Mucosa of rectum (tissue), 2 donors: ENCODE measurements at regions not wholly inside any gene's neighbourhood (a gene's known extent, or its start where the extent isn't known, plus 50 kb on each side); places are given as distances from the start of the nearest gene placed in this dataset.

Experiments used
- H3K27ac ChIP-seq, 2 donors: one replicate each; pipeline ENCODE4 v1.7.0; 2013; ENCODE audit warnings: inconsistent platforms in 2 of 2, low read depth in 2 of 2, low read length in 2 of 2
- H3K27me3 ChIP-seq, 2 donors: one replicate each; pipeline ENCODE4 v1.7.0; 2013; ENCODE audit warnings: low read length in 2 of 2; ENCODE audit not compliant: control insufficient read depth in 2 of 2, insufficient read depth in 2 of 2
- H3K36me3 ChIP-seq, 2 donors: one replicate each; pipeline ENCODE4 v1.7.0; 2013; ENCODE audit warnings: low read length in 2 of 2; ENCODE audit not compliant: control insufficient read depth in 2 of 2, insufficient read depth in 2 of 2
- H3K4me1 ChIP-seq, 2 donors: one replicate each; pipeline ENCODE4 v1.7.0; 2013; ENCODE audit warnings: low read length in 2 of 2, mild to moderate bottlenecking in 1 of 2; ENCODE audit not compliant: control insufficient read depth in 2 of 2, insufficient read depth in 2 of 2
- H3K4me3 ChIP-seq, 2 donors: one replicate each; pipeline ENCODE4 v1.7.0; 2013; ENCODE audit warnings: low read length in 2 of 2
- H3K9ac ChIP-seq, 2 donors: one replicate each; pipeline ENCODE4 v1.7.0; 2013; ENCODE audit warnings: low read length in 2 of 2, low read depth in 1 of 2, mild to moderate bottlenecking in 1 of 2
- H3K9me3 ChIP-seq, 2 donors: one replicate each; pipeline ENCODE4 v1.7.0; 2013; ENCODE audit warnings: low read length in 2 of 2; ENCODE audit not compliant: control insufficient read depth in 2 of 2
- donor health status: healthy.
- donor health status: Normal muscosa, but diverticular disease.

DNA sequence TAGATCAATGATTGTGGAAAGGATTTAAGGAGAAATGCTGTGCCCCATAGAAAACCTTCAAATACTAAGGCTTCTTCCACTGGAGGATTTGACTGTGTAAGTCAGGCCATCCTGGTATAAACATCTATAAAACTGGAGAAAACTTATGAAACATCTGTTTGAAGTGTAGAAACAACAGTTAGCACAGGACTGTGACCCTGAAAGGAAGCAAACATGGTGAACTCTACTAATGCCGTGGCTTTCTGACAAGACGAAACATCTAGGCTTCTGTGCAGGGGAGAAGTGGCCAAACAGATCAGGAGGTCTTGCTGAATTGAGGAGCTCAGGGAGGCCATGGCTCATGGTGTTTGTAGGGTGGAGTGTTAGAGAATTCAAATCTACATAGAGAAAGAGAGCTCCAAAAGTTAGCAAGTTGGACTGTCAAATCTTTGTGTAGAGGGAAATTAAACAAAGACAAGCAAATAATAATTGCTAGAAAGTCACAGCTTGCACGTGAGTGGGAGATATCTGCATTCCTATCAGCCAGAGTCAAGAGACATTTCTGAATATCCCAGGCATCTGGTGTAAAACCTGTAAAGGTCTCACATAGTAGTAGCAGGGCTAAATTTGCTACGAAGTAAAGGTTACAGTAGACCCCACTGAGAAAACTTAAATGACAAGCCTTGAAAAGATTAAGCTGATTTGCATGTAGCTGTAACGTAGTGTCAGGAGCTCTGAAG lies 566.8 kb upstream of the B3GALT2 start:
- no peaks in the 10 kb centered on the region for H3K36me3 ChIP-seq
- no peaks in the 10 kb centered on the region for H3K9me3 ChIP-seq
- H3K27me3 ChIP-seq, result no peaks in the 10 kb centered on the region
- no peak overlapping the region for H3K27ac ChIP-seq
- no peak overlapping the region for H3K9ac ChIP-seq
- H3K4me1 ChIP-seq, result no peaks in the 10 kb centered on the region
- H3K4me3 ChIP-seq, result no peak overlapping the region

- Histone ChIP-seq H3K9me3 (no peaks in the 10 kb centered on the region), H3K27ac (no peak overlapping the region), H3K4me1 (no peaks in the 10 kb centered on the region), H3K27me3 (no peaks in the 10 kb centered on the region), H3K4me3 (no peak overlapping the region), H3K9ac (no peak overlapping the region), H3K36me3 (no peaks in the 10 kb centered on the region)
Measured at GRCh38 chr1:193749868-193750267, 563.5 kb upstream of the B3GALT2 start.

DNA sequence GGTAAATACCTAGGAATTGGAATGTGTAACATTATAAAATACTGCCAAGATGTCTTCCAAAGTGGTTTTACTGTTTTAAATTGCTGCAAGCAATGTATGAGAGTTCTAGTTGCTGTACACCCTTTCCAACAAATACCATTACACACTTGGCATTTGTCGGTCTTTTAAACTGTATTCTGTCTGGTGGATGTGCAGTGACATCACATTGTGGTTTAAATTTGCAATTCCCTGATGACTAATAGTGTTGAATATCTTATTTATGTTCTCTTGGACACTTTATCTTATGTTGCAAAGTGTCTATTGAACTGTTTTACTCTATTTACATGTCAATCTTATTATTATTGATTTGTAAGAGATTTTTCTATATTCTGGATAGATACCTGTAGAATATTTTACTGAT lies 561.2 kb upstream of the B3GALT2 start:
- no peaks in the 10 kb centered on the region for H3K36me3 ChIP-seq
- no peaks in the 10 kb centered on the region for H3K27me3 ChIP-seq
- H3K4me3 ChIP-seq, result no peak overlapping the region
- no peaks in the 10 kb centered on the region for H3K4me1 ChIP-seq
- H3K9ac ChIP-seq, result no peak overlapping the region
- no peak overlapping the region for H3K27ac ChIP-seq
- H3K9me3 ChIP-seq, result no peaks in the 10 kb centered on the region

DNA sequence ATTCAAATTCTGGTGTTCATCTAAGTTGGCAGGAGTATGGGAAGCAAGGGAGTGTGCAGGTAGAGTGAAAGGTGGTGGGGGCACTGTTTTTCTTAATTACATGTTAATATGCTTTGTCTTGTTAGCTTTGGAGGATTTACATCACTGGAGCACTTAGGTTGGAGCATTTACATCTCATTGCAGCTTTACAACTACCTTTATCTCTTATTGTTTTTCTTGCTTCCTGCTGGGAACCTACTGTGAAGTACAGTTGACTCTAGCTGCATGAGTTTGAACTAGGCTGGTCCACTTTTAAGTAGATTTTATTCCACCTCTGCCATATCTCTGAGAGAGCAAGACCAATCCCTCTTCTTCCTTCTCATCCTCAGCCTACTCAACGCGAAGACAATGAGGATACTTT lies 554.8 kb upstream of the B3GALT2 start:
- H3K27me3 ChIP-seq, result no peaks in the 10 kb centered on the region
- H3K4me3 ChIP-seq, result no peak overlapping the region
- no peak overlapping the region for H3K27ac ChIP-seq
- no peaks in the 10 kb centered on the region for H3K9me3 ChIP-seq
- H3K9ac ChIP-seq, result no peak overlapping the region
- no peaks in the 10 kb centered on the region for H3K4me1 ChIP-seq
- H3K36me3 ChIP-seq, result no peaks in the 10 kb centered on the region

DNA sequence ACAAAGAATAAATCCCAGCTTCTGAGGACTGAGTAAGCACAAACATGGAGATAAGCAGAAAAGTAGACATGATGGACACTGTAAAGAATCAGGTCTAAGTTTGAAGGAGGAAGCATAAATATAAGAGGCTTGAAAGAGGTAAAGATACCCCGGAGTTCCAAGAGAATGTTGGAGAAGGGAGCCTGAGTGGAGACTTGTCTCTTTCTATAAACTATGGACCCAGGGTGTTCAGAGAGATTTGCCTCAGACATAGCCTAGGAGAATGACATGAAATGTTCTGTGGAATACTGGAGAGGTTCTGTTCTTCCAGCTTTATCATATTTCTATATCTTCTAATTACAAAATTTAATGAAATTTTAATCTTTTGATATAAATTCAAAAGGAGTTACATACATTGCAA lies 554.3 kb upstream of the B3GALT2 start:
- Histone ChIP-seq H3K36me3 (no peaks in the 10 kb centered on the region), H3K9me3 (no peaks in the 10 kb centered on the region), H3K27ac (no peak overlapping the region), H3K4me3 (no peak overlapping the region), H3K4me1 (no peaks in the 10 kb centered on the region), H3K9ac (no peak overlapping the region), H3K27me3 (no peaks in the 10 kb centered on the region)

DNA sequence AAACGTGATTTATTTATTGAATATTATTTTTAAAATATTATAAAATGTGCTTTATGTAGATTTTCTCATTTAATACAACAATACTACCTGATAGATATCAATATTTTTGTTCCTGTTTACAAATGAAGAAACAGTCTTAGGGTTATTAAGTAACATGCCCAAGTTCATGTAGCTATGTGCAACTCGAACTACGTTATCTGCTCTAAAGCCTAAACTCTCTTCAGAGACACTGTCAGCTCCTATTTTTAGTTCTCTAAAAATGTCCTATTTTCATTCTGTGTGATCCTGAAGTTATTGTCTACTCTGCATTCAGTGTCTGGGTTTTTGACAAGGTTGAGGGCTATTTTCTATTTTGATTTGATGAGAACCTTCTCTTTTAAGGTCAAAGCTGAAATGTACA lies 550.1 kb upstream of the B3GALT2 start:
- Histone ChIP-seq H3K9ac (no peak overlapping the region), H3K4me1 (no peaks in the 10 kb centered on the region), H3K27ac (no peak overlapping the region), H3K9me3 (no peaks in the 10 kb centered on the region), H3K27me3 (no peaks in the 10 kb centered on the region), H3K36me3 (no peaks in the 10 kb centered on the region), H3K4me3 (no peak overlapping the region)

- H3K27me3 ChIP-seq, result no peaks in the 10 kb centered on the region
- no peak overlapping the region for H3K27ac ChIP-seq
- no peak overlapping the region for H3K9ac ChIP-seq
- no peaks in the 10 kb centered on the region for H3K4me1 ChIP-seq
- H3K9me3 ChIP-seq, result no peaks in the 10 kb centered on the region
- H3K4me3 ChIP-seq, result no peak overlapping the region
- no peaks in the 10 kb centered on the region for H3K36me3 ChIP-seq
Measured at GRCh38 chr1:193733674-193734073, 547.3 kb upstream of the B3GALT2 start.

DNA sequence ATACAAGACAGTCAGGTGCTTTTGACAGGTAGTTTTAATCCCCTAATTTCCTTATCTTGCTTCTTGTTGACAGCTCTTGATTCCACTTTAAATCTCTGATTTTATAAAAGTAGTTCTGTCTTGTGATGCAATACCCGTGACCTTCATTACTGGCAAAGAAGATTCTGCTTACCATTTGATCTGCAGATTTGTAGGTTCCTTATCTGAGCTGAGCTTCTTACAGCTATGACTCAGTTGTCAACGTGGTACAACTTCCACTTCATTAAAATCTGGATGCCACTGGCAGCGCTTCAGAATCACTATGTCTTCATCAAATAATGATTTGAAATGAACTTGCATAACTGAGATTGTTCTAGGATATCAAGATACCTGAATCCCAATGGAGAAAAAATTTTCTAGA lies 543.6 kb upstream of the B3GALT2 start:
- Histone ChIP-seq H3K36me3 (no peaks in the 10 kb centered on the region), H3K4me1 (no peaks in the 10 kb centered on the region), H3K9me3 (no peaks in the 10 kb centered on the region), H3K27ac (no peak overlapping the region), H3K4me3 (no peak overlapping the region), H3K27me3 (no peaks in the 10 kb centered on the region), H3K9ac (no peak overlapping the region)

- Histone ChIP-seq H3K27me3 (no peaks in the 10 kb centered on the region), H3K9me3 (no peaks in the 10 kb centered on the region), H3K4me1 (no peaks in the 10 kb centered on the region), H3K9ac (no peak overlapping the region), H3K27ac (no peak overlapping the region), H3K36me3 (no peaks in the 10 kb centered on the region), H3K4me3 (no peak overlapping the region)
Measured at GRCh38 chr1:193729429-193729828, 543.0 kb upstream of the B3GALT2 start.

DNA sequence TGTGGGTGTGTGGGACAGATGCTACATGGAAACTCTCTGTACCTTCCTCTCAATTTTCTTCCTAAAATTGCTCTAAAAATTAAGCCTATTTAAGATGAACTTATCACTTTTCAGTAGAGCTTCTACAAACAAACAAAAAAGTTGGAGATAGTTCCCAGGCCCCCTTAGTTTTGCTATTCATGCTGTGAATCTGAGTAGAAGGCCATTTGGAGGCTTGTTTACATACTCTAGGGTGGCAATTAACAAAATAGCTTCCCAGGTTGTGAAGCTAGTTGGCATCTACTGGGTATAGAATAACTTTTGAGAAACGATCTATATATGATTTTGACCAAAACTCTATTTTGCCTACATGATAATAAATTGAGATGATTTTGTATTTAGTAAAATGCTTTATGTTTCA lies 541.4 kb upstream of the B3GALT2 start:
- no peaks in the 10 kb centered on the region for H3K4me1 ChIP-seq
- H3K4me3 ChIP-seq, result no peak overlapping the region
- H3K36me3 ChIP-seq, result no peaks in the 10 kb centered on the region
- H3K9ac ChIP-seq, result no peak overlapping the region
- H3K27ac ChIP-seq, result no peak overlapping the region
- no peaks in the 10 kb centered on the region for H3K27me3 ChIP-seq
- no peaks in the 10 kb centered on the region for H3K9me3 ChIP-seq

DNA sequence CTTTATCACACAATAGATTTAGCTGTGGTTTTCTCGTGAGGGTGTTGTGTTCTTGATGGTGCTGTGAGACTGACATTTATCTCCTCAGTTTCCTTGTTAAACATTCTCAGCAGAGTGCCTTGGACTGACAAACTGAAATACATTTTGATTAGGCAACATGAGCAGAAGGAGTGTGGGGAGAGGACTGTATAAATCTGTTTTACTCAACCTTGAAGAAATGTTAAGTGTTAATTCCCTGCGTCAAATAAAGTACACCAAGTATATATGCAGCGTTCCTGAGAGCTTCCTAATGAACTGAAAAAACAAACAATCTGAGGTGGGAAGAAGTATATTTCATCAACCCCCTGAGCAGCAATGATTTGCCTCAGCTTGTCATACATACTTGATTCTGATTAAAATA lies 540.3 kb upstream of the B3GALT2 start:
- H3K4me1 ChIP-seq, result no peaks in the 10 kb centered on the region
- H3K9me3 ChIP-seq, result no peaks in the 10 kb centered on the region
- H3K27me3 ChIP-seq, result no peaks in the 10 kb centered on the region
- no peaks in the 10 kb centered on the region for H3K36me3 ChIP-seq
- no peak overlapping the region for H3K27ac ChIP-seq
- no peak overlapping the region for H3K9ac ChIP-seq
- H3K4me3 ChIP-seq, result no peak overlapping the region
